ES-I3 (cell line): ENCODE measurements at regions not wholly inside any gene's neighbourhood (a gene's known extent, or its start where the extent isn't known, plus 50 kb on each side); places are given as distances from the start of the nearest gene placed in this dataset.
A peak's percentile ranks its signal among the peaks of the same experiment; 100 is the strongest.

Source experiments
- H3K36me3 ChIP-seq: 2 replicates; pipeline ENCODE4 v1.6.1; 2013; ENCODE audit warnings: mild to moderate bottlenecking, low read length, control low read depth, moderate library complexity; ENCODE audit not compliant: insufficient read depth
- H3K4me1 ChIP-seq: 2 replicates; pipeline ENCODE4 v1.6.1; 2013; ENCODE audit warnings: mild to moderate bottlenecking, control low read depth, low read length; ENCODE audit not compliant: insufficient read depth
- H3K9ac ChIP-seq: 2 replicates; pipeline ENCODE4 v1.6.1; 2013; ENCODE audit warnings: low read depth, mild to moderate bottlenecking, low read length, moderate library complexity
- H3K9me3 ChIP-seq: 2 replicates; pipeline ENCODE4 v1.6.1; 2013; ENCODE audit warnings: mild to moderate bottlenecking, low read length, moderate library complexity; ENCODE audit not compliant: control insufficient read depth, insufficient read depth

- Histone ChIP-seq H3K9ac (no peak overlapping the region), H3K4me1 (peaks cover 10% of the 10 kb centered on the region), H3K9me3 (0 out of 2 replicates have a peak, but pooled peaks cover 3% of the 10 kb centered on the region), H3K36me3 (no peaks in the 10 kb centered on the region)
Observed at GRCh38 chr3:14304101-14305045, 98.0 kb upstream of the SLC6A6 start.

- 0 out of 2 replicates have a peak, but pooled peaks cover 9% of the 10 kb centered on the region for H3K9me3 ChIP-seq
- no peaks in the 10 kb centered on the region for H3K36me3 ChIP-seq
- H3K4me1 ChIP-seq = peaks cover 10% of the 10 kb centered on the region
- H3K9ac ChIP-seq = no peak overlapping the region
Observed at GRCh38 chr3:14305324-14305723, 97.1 kb upstream of the SLC6A6 start.

- Histone ChIP-seq H3K9ac (no peak overlapping the region), H3K9me3 (0 out of 2 replicates have a peak, but pooled peaks cover 9% of the 10 kb centered on the region), H3K4me1 (peaks cover 10% of the 10 kb centered on the region), H3K36me3 (no peaks in the 10 kb centered on the region)
Observed at GRCh38 chr3:14306142-14306541, 96.3 kb upstream of the SLC6A6 start.

DNA sequence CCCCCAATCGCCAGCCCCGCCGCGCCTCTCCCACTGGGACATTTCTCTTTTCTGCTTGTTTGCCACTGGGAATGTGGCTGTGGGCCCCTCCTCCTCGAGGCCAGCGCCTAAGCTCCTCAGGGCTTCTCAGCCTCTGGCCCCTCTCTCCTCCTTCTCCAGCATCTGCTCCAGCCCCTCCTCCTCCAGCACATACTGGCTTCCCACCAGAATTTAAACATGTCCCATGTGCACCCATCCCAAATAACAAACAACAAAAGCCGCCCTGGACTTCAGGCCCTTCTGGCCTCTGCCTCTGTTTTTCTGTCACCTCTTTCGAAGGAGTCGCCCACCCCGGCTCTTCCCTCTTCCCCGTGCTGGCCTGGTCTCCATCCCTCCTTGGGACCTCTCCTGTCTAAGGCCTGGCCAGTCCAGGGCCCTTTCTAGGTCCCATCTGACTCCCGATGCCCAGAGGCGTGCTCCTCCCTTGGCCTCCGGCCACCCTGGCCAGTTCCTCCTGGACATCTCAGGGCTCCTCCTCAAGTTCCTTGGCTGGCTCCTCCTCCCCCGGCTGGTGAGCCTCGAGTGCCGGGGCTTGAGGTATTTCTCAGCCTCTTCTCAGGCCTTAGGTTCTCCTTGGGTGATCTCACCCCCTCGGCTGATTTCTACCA is 94.6 kb upstream of the SLC6A6 start:
- Histone ChIP-seq H3K4me1 (peaks cover 10% of the 10 kb centered on the region), H3K9me3 (0 out of 2 replicates have a peak, but pooled peaks cover 9% of the 10 kb centered on the region), H3K36me3 (no peaks in the 10 kb centered on the region), H3K9ac (no peak overlapping the region)

- H3K36me3 ChIP-seq = no peaks in the 10 kb centered on the region
- no peak overlapping the region for H3K9ac ChIP-seq
- H3K9me3 ChIP-seq = 0 out of 2 replicates have a peak, but pooled peaks cover 9% of the 10 kb centered on the region
- no peaks in the 10 kb centered on the region for H3K4me1 ChIP-seq
Observed at GRCh38 chr3:14311729-14312128, 90.7 kb upstream of the SLC6A6 start.

DNA sequence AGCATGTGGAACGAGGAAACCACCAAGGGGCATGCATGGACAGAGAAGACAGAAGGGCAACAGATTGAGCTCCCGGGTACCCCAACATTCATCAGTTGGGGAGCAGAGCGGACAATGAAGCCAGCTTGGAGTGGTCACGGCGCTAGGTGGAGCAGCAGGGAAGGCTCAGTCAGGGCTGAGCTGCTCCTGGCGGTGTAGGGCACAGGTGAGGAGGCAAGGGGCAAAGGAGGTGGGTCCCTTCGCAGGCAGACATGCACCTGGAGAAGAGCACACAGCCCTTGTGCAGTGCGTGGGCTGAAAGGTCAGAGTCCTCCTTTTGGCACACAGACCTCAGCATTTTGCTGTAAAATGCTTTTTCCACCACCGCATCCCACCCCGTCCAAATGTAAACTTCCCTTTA is 90.0 kb upstream of the SLC6A6 start:
- Histone ChIP-seq H3K9me3 (0 out of 2 replicates have a peak, but pooled peaks cover 9% of the 10 kb centered on the region), H3K36me3 (no peaks in the 10 kb centered on the region), H3K4me1 (no peaks in the 10 kb centered on the region), H3K9ac (no peak overlapping the region)

DNA sequence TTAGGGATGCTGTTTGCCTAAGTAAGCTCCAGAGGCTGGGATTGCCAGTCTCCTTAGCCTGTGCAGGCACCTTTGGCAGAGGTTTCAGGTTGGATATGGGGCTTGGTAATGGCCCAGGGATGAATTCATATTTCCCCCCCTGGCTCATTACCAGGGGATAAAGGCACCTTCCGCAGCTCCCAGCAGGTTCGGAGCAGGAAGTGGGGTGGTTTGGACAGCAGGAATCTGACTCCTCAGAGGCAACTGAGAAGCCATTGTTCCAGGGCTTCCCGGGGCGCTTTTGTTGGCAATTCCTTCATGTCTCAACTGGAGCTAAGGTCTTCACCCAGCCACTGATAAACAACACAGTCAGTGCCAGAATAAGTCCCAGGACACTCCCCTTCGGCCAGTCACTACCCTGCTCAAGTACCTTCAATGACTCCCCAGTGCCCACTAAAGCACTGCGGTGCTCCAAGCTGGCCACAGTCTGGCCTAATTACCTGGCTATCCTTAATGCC is 85.3 kb upstream of the SLC6A6 start:
- Histone ChIP-seq H3K9ac (no peak overlapping the region), H3K9me3 (no peaks in the 10 kb centered on the region), H3K4me1 (0 out of 2 replicates have a peak, but pooled peaks cover 3% of the 10 kb centered on the region), H3K36me3 (no peaks in the 10 kb centered on the region)

DNA sequence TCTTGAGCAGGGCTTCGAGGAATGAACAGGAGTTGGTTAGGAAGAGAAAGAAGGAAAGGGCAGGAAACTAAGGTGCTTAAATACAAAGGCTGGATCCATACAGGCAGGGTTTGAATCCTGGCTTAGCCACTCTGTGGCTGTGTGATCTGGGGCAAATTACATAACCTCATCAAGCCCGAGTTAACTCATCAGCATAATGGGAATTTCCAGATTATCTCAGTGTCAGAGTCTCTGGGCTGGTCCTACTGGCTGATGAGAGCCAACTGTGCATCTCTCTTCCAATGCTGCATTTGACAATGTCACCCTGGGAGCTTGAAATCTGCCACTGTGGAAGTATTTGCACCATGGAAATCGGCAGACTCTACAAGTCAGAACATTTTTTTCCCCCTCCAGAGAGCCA is 83.8 kb upstream of the SLC6A6 start:
- Histone ChIP-seq H3K36me3 (no peaks in the 10 kb centered on the region), H3K9ac (no peak overlapping the region), H3K4me1 (peaks cover 7% of the 10 kb centered on the region; the same call in 1 of the 2 replicates), H3K9me3 (no peaks in the 10 kb centered on the region)

GRCh38 chr3:14319654-14320182 is 82.7 kb upstream of the SLC6A6 start:
- Histone ChIP-seq H3K4me1 (peaks cover 18% of the 10 kb centered on the region), H3K36me3 (no peaks in the 10 kb centered on the region), H3K9ac (peak overlapping the region; percentile 59)

DNA sequence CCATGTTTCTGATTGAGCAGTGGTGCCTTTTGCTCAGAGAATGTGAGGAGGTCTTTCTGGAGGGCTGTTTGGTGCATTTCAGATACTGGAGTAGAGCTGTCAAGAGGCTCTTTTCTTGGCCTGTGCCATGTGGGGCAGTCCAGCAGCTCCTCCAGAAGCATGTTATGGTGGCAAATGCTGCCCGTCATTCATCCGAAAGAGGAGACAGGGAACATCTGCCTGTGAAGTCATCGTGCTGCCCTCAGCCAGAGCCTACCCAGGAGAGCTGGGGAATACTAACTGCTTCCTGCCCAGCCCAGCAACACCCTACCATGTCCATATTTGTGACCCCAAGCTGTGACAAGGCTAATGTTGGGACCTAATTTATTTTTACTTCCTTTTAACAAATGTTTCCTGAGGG is 82.2 kb upstream of the SLC6A6 start:
- no peaks in the 10 kb centered on the region for H3K36me3 ChIP-seq
- H3K4me1 ChIP-seq = peaks cover 23% of the 10 kb centered on the region
- no peaks in the 10 kb centered on the region for H3K9me3 ChIP-seq
- peak overlapping the region; percentile 59 for H3K9ac ChIP-seq

More at GRCh38 chr3:14319654-14320182, 82.7 kb upstream of the SLC6A6 start:
- no peaks in the 10 kb centered on the region for H3K9me3 ChIP-seq

DNA sequence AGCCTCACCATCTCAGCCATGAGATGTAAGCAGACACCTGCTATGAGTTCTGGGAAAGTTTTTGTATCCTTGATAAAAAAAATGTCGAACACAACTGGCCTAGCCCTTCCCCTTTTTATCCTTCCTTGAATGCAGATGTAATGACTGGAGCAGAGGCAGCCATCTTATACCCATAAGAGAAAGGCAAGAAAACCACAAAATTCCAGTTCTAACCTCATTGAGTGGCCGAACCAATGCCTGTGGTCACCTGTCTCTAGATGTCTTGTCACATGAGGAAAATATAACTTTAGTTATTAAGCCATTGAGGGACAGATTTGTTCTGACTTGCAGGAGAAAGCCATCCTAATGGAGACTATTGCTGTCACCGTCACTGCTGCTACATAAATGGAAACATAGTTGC is 80.4 kb upstream of the SLC6A6 start:
- Histone ChIP-seq H3K9ac (no peak overlapping the region), H3K9me3 (no peaks in the 10 kb centered on the region), H3K36me3 (no peaks in the 10 kb centered on the region), H3K4me1 (peaks cover 25% of the 10 kb centered on the region)

DNA sequence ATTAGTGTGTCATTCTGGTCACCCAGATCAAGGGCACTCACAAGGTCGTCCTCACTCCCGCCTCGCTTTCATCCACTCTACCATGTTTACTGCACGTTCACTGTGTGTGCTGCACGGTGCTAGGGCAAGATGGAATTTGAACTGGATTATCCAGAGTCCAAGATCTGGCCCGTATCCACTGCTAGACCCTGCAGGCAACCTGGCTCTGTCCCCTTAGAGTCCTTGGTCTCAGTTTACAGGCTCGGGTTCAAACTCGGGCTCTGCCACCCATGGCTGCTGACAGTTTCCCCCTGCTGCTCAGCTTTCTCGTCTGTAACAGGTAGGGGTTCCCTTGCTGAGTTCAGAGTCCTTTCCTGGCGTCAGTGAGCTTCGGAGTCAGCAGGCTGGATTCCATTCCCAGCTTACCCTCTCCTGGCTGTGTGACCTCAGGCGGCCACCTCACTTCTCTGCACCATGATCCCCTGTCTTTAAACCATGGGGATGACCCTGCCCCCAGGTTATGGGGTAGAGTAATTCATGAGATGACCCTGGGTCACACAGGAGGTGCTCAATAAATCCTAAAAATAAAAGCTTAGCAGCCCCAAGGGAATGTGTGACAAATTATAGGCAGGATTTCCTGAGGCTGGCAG is 79.6 kb upstream of the SLC6A6 start:
- H3K36me3 ChIP-seq = no peaks in the 10 kb centered on the region
- H3K4me1 ChIP-seq = peaks cover 25% of the 10 kb centered on the region
- no peaks in the 10 kb centered on the region for H3K9me3 ChIP-seq
- no peak overlapping the region for H3K9ac ChIP-seq

DNA sequence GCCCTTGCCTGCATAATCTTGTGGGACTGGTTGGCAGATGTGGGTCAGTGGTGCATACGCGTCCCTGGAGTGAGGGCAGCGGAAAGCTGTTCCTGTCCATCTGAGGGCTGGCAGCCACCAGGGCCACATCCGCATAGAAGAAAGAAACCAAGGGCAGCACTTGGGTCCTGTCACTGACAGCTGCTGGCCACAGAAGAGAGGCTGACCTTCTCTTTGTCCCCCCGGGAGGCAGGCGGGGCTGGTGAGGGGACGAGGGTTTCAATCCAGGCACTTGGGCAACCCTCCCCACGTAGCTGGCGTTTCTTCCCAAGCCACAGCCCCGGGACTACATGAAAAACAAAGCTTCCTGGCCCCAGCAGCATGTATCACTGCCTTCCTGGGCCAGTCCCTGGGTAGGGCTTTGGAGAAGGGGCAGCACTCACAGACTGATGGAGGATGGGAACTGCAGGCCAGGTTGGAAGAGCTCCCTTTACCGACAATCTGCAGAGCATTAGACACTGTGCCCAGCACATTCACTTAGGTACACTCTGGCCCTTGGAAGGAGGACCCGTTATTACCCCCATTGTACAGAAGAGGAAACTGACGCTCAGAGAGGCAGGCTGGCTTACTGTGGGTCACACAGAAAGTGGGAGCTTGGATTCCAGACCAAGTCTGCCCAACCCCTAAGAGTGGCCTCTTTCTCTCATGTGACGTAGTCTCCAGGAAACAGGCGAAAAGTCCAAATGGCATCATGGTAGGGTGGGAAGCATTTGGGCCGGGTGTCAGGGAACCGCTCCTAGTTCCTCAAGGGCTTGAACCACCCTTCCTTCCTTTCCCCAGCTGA is 78.8 kb upstream of the SLC6A6 start:
- H3K4me1 ChIP-seq = peaks cover 25% of the 10 kb centered on the region
- H3K9ac ChIP-seq = no peak overlapping the region
- H3K9me3 ChIP-seq = no peaks in the 10 kb centered on the region
- H3K36me3 ChIP-seq = no peaks in the 10 kb centered on the region
